C4-2B (cell line): ENCODE measurements at regions not wholly inside any gene's neighbourhood (a gene's known extent, or its start where the extent isn't known, plus 50 kb on each side); places are given as distances from the start of the nearest gene placed in this dataset.

ENCODE experiments used
- CTCF ChIP-seq: fragments of 450-650 bp; conservative IDR thresholded peaks from 2 replicates; pipeline ENCODE4 v1.5.1; 2017; ENCODE audit warnings: mild to moderate bottlenecking
- ZFX ChIP-seq: fragments of 450-650 bp; IDR thresholded peaks from 2 replicates; pipeline ENCODE4 v1.6.1; 2017

GRCh38 chr6:164408868-164409267, 900.5 kb downstream of the C6orf118 start:
- TF ChIP-seq CTCF (no peak), ZFX (no peak)
